Ectodermal cell (in vitro differentiated cells): ENCODE measurements at regions not wholly inside any gene's neighbourhood (a gene's known extent, or its start where the extent isn't known, plus 50 kb on each side); places are given as distances from the start of the nearest gene placed in this dataset.

Experiments
- H3K27ac ChIP-seq: 2 replicates; pipeline ENCODE4 v1.7.0; 2013; ENCODE audit warnings: mild to moderate bottlenecking, low read depth, low read length; ENCODE audit not compliant: insufficient read depth, poor library complexity, severe bottlenecking
- H3K27me3 ChIP-seq: 2 replicates; pipeline ENCODE4 v1.7.0; 2013; ENCODE audit warnings: mild to moderate bottlenecking, low read length; ENCODE audit not compliant: insufficient read depth, control insufficient read depth, poor library complexity, severe bottlenecking
- H3K36me3 ChIP-seq: one replicate; pipeline ENCODE4 v1.7.0; 2013; ENCODE audit warnings: low read length; ENCODE audit not compliant: control insufficient read depth, insufficient read depth
- H3K4me1 ChIP-seq: one replicate; pipeline ENCODE4 v1.7.0; 2013; ENCODE audit warnings: low read length; ENCODE audit not compliant: control insufficient read depth, insufficient read depth
- H3K4me3 ChIP-seq: 2 replicates; pipeline ENCODE4 v1.7.0; 2013; ENCODE audit warnings: low read depth, low read length, control low read depth; ENCODE audit not compliant: insufficient read depth
- H3K9me3 ChIP-seq: 2 replicates; pipeline ENCODE4 v1.7.0; 2013; ENCODE audit warnings: mild to moderate bottlenecking, low read length, moderate library complexity; ENCODE audit not compliant: control insufficient read depth
- WGBS, 2 experiments: methylation state at CpG; one replicate each; pipeline ENCODE4 v1.1.7; 2013; ENCODE audit warnings: missing lambda C conversion rate in 2 of 2; 5-methylcytosine and 5-hydroxymethylcytosine counted together

GRCh38 chr5:117982691-117983090 lies 1005.7 kb downstream of the DTWD2 start:
- H3K27me3 ChIP-seq = no peaks in the 10 kb centered on the region
- H3K9me3 ChIP-seq = no peaks in the 10 kb centered on the region
- H3K4me1 ChIP-seq = no peaks in the 10 kb centered on the region
- no peak overlapping the region for H3K27ac ChIP-seq
- no peak overlapping the region for H3K4me3 ChIP-seq
- WGBS, 2 experiments = 66 to 76% methylated on average over 2 of the region's 2 CpGs
- no peaks in the 10 kb centered on the region for H3K36me3 ChIP-seq

GRCh38 chr5:117973785-117974184 lies 1014.6 kb downstream of the DTWD2 start:
- no peaks in the 10 kb centered on the region for H3K9me3 ChIP-seq
- WGBS, 2 experiments = 78 to 80% methylated on average over 1 of the region's 1 CpG

GRCh38 chr5:117955831-117956230 lies 1032.5 kb downstream of the DTWD2 start:
- no peak overlapping the region for H3K27ac ChIP-seq
- no peaks in the 10 kb centered on the region for H3K4me1 ChIP-seq
- no peak overlapping the region for H3K4me3 ChIP-seq
- H3K27me3 ChIP-seq = no peaks in the 10 kb centered on the region
- H3K9me3 ChIP-seq = no peaks in the 10 kb centered on the region
- no peaks in the 10 kb centered on the region for H3K36me3 ChIP-seq
- WGBS, 2 experiments = 94 to 97% methylated on average over 3 of the region's 3 CpGs

More at GRCh38 chr5:117973785-117974184, 1014.6 kb downstream of the DTWD2 start:
- Histone ChIP-seq H3K4me1 (no peaks in the 10 kb centered on the region), H3K27me3 (no peaks in the 10 kb centered on the region), H3K36me3 (no peaks in the 10 kb centered on the region), H3K27ac (no peak overlapping the region), H3K4me3 (no peak overlapping the region)

GRCh38 chr5:117954331-117954730 lies 1034.0 kb downstream of the DTWD2 start:
- Histone ChIP-seq H3K36me3 (no peaks in the 10 kb centered on the region), H3K27me3 (no peaks in the 10 kb centered on the region), H3K4me1 (no peaks in the 10 kb centered on the region), H3K4me3 (no peak overlapping the region), H3K27ac (no peak overlapping the region), H3K9me3 (no peaks in the 10 kb centered on the region)
- WGBS, 2 experiments = 92 to 100% methylated on average over 1 of the region's 1 CpG

- H3K4me1 ChIP-seq = no peaks in the 10 kb centered on the region
- WGBS, 2 experiments = 93% methylated on average over 13 of the region's 13 CpGs
- no peaks in the 10 kb centered on the region for H3K9me3 ChIP-seq
- H3K36me3 ChIP-seq = no peaks in the 10 kb centered on the region
- no peaks in the 10 kb centered on the region for H3K27me3 ChIP-seq
- H3K27ac ChIP-seq = no peak overlapping the region
- H3K4me3 ChIP-seq = no peak overlapping the region
Measured at GRCh38 chr5:117953272-117953671, 1035.1 kb downstream of the DTWD2 start.

- 86 to 100% methylated on average over 1 of the region's 2 CpGs for WGBS, 2 experiments
- H3K4me3 ChIP-seq = no peak overlapping the region
Measured at GRCh38 chr5:117947836-117948235, 1040.5 kb downstream of the DTWD2 start.

GRCh38 chr5:117947121-117947520 lies 1041.2 kb downstream of the DTWD2 start:
- H3K36me3 ChIP-seq = no peaks in the 10 kb centered on the region
- no peaks in the 10 kb centered on the region for H3K27me3 ChIP-seq
- no peak overlapping the region for H3K27ac ChIP-seq
- no peak overlapping the region for H3K4me3 ChIP-seq
- H3K9me3 ChIP-seq = no peaks in the 10 kb centered on the region
- WGBS, 2 experiments = 92 to 93% methylated on average over 2 of the region's 2 CpGs
- no peaks in the 10 kb centered on the region for H3K4me1 ChIP-seq

More at GRCh38 chr5:117947836-117948235, 1040.5 kb downstream of the DTWD2 start:
- H3K4me1 ChIP-seq = no peaks in the 10 kb centered on the region
- H3K27me3 ChIP-seq = no peaks in the 10 kb centered on the region
- H3K9me3 ChIP-seq = no peaks in the 10 kb centered on the region
- no peaks in the 10 kb centered on the region for H3K36me3 ChIP-seq
- H3K27ac ChIP-seq = no peak overlapping the region

- no peak overlapping the region for H3K4me3 ChIP-seq
- WGBS, 2 experiments = 88 to 100% methylated on average over 2 of the region's 2 CpGs
- no peak overlapping the region for H3K27ac ChIP-seq
Measured at GRCh38 chr5:117945258-117945657, 1043.1 kb downstream of the DTWD2 start.

GRCh38 chr5:117943541-117943940 lies 1044.8 kb downstream of the DTWD2 start:
- H3K9me3 ChIP-seq = no peaks in the 10 kb centered on the region
- H3K27ac ChIP-seq = no peak overlapping the region
- no peaks in the 10 kb centered on the region for H3K4me1 ChIP-seq
- 86 to 92% methylated on average over 3 of the region's 3 CpGs for whole genome bisulfite sequencing, 2 experiments
- no peaks in the 10 kb centered on the region for H3K36me3 ChIP-seq
- H3K27me3 ChIP-seq = no peaks in the 10 kb centered on the region
- no peak overlapping the region for H3K4me3 ChIP-seq

More at GRCh38 chr5:117945258-117945657, 1043.1 kb downstream of the DTWD2 start:
- H3K9me3 ChIP-seq = no peaks in the 10 kb centered on the region
- no peaks in the 10 kb centered on the region for H3K4me1 ChIP-seq
- no peaks in the 10 kb centered on the region for H3K36me3 ChIP-seq
- no peaks in the 10 kb centered on the region for H3K27me3 ChIP-seq

GRCh38 chr5:117942861-117943519 lies 1045.4 kb downstream of the DTWD2 start:
- no peaks in the 10 kb centered on the region for H3K27me3 ChIP-seq
- no peak overlapping the region for H3K27ac ChIP-seq
- no peaks in the 10 kb centered on the region for H3K4me1 ChIP-seq
- H3K36me3 ChIP-seq = no peaks in the 10 kb centered on the region
- H3K4me3 ChIP-seq = no peak overlapping the region
- H3K9me3 ChIP-seq = no peaks in the 10 kb centered on the region
- WGBS, 2 experiments = 88 to 92% methylated on average over 5 to 6 of the region's 6 CpGs
